GM21526 (cell line): ENCODE measurements at regions not wholly inside any gene's neighbourhood (a gene's known extent, or its start where the extent isn't known, plus 50 kb on each side); places are given as distances from the start of the nearest gene placed in this dataset.

Source experiments
- ATAC-seq: cut with Tn5 transposase; IDR thresholded peaks from one replicate; pipeline ENCODE4 v1.9.1; 2021; ENCODE audit warnings: moderate library complexity; ENCODE audit not compliant: unreplicated experiment, low FRiP score

DNA sequence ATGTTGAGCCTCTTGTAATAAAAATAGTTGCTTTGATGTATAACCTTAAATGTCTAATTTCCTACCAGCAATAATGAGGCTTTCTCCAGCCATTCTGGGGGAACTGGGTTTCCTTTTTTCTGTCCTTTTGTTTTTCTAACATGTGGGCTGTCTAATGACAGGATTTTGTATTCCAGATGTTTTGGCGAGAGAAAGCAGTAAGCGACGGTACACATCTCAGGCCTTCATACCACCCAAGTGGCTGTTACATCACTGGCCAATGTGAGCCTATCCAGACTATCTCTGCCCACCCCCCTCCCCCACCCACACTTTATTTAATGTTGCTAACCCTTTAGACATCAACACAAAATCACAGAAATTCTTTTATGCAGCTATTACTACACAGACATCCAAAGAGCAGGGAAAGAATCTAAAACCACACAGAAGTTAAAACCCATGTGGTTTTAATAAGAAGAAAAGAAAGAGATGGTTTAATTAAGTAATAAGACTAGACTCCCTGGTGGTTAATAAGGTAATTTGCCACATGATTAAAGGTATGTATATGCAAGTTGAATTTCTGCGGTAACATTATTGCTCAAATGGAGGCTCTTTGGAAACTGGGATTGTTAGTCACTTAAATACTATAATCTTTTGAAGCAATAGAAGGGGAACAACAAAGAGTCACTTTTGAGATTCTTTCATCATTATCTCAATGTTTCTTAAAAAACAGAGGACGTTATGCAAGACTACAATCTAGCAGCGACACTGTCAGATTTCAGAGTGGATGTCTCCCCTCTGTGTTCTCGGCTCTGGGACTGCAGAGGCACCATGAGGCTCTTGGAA lies 365.1 kb downstream of the ENC1 start:
- ATAC-seq, result no peak

DNA sequence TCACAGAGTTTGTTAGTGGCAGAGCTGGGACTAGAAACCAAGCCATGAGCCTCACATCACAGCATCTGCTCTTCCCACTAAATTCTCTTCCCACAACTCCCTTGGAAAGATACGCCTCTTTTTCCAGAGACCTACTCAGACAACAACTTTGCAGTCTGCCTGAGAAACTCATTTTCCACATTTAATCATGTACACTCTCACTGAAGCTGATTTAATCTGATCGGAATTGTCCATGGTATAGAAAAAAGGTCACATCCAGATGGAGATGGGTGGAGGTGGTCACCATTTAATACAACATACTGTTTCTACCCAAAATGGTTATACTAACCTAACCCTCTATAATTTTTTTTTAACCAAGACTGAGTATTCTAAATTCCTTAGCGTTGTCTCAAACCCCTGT lies 366.2 kb downstream of the ENC1 start:
- ATAC-seq, result no peak

DNA sequence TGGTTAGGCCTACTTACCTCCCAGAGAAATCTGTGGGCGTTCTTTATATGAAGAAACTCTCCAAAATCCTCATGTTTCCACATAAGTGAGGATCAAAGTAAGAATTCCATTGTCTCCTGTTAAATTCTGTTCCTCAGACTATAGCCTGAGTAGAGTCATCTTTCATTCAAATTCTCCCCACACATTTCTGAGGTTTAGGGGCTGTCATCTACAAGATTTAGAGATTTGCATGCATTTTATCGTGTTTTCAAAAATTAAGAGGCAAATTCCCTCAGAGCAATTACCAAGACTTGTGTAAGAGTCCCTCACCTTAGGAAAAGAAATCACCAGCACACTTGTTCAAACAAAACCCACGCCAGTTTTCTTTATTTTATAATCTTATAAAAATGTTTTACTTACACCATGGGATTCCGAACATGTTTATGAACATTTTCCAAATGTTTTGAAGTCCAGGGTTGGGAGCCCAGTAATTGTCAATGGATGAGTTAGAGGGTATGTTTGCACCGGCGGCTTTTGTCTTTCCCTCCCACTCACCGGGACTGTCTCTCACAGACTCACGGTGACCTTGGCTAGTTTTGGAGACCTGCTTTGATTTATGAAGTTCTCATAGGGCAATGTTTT lies 367.6 kb downstream of the ENC1 start:
- ATAC-seq, result no peak

DNA sequence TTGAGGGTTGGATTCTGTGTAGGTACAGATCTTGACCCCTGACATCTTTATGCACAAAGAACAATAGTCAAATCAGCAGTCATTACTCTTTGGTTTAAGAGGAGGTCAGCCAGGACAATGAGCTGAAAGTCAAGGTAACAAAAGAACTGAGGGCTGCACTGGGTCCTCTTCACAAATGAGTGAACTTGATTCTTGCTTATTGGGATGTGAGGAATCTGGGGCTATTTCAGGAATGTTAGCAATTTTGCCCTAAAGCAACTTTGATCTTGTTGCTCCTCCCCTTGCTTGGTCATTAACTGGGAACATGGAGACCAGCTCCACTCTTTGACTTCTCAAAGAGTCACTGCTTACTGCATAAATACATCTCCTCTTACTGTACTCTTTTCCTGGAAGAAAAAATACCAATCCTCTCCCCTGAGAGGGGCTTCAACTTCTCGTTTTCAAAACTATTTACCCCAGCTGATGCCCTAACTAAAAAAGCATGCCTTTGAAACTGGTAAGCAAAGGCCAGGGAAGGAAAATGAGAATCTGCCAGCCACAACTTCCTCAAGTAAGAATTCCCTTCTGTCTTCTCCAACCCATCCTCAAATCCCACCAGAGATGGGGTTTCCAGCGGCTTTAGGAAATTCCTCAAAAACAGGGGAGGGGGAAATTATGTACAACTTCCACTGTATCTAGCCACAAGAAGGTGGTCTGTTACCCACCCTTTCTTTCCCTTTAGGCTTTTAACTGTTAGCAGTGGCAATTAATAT lies 368.3 kb downstream of the ENC1 start:
- no peak for ATAC-seq

GRCh38 chr5:74268297-74268696 lies 372.2 kb downstream of the ENC1 start:
- no peak for ATAC-seq

DNA sequence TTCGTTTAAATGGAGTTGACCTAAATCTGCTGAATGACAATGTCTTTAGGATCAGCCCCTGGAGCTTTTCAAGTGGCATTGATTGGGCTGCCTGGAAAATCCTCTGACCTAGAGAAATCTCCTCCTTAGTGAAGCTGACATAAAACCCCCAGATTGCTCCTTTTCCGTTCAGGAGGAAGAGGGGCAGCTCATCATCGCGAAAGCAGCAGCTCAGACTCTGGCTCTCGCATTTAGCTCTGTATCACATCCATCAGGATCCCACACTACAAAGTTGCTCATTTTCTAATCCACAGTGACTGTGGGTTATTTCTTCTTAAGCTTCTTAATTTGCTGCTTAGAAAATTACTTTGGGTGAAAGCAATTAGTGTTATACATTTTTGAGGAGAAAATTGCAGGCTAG lies 373.7 kb downstream of the ENC1 start:
- no peak for ATAC-seq

GRCh38 chr5:74266132-74266531 lies 374.4 kb downstream of the ENC1 start:
- ATAC-seq, result no peak

DNA sequence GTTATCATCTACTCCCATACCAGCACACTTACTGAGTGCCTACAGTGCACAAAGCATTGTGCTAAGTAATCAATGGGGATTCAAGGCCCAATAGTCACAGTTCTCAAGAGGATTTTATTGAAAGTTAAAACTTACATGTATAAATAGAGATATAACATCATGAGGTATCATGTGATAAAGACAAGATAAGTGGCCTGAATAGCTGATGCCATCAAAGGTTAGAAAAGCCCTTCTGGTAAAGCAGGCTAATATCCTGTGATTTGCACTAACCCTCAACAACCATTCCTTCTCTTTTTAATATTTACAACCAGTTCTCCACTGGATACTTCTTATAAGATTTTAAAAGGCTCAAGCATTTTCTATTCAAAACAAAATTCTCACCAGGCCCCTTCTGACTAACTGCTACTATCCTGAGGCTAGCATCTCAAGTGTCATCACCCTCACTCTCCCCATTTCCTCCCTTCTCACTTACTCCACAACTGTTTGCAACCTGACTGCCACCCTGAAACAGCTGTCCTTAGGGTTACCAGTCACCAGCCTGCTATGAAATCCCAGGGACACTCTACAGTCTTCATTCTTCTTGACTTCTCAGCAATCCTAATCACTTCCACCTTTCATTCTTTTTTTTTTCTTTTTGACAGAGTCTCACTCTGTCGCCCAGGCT lies 377.9 kb downstream of the ENC1 start:
- no peak for ATAC-seq

DNA sequence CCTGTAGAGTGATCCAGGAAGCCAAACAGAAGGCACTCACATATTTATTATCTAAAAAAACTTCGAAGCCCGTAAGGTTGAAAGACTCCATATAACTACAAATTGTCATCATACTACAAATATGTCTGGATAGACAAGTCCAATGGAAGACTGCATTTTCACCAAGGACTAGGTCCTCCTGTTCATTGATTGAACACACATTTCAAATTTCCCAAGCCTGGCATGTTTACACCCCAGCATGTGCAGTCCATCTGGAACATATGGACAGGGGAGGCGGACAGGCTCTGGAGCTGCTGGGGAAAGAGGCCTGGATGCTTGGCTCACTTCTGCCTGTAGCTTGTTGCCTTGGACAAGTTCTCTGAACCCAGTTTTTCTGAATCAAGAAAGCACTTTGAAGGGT lies 378.7 kb downstream of the ENC1 start:
- no peak for ATAC-seq

DNA sequence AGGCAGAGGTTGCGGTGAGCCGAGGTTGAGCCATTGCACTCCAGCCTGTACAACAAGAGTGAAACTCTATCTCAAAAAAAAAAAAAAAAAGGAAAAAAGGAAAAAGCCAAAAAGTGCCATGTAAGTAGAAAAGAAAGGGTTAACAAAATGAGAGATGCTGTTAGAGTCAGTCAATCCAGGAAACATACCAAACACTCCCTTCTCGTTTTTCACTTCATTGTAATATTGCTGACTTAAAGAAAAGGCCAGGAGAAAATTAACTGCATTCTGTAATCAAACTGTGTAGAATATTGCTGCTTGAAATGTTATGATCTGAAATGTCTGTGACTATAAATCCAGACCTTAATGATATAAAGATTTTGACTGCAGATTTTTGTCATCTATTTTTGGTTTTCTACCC lies 379.1 kb downstream of the ENC1 start:
- ATAC-seq, result no peak

GRCh38 chr5:74259572-74259971 lies 381.0 kb downstream of the ENC1 start:
- ATAC-seq, result no peak

DNA sequence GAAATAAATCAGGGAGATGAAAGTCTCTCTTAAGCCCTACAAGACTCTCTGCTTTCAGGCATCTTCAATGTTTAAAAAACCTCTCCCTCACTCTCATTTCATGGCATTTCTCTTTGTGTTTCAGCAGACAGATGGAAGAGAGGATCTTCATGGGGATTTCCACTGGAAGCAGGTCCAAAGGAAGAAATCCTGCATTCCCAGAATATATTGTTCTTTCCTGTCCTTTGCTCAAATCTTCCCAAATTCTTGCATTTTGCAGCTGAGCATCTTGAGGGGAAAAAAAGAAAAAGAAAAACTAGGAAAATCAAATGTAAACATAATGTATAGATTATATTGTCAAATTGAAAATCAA lies 382.2 kb downstream of the ENC1 start:
- no peak for ATAC-seq

DNA sequence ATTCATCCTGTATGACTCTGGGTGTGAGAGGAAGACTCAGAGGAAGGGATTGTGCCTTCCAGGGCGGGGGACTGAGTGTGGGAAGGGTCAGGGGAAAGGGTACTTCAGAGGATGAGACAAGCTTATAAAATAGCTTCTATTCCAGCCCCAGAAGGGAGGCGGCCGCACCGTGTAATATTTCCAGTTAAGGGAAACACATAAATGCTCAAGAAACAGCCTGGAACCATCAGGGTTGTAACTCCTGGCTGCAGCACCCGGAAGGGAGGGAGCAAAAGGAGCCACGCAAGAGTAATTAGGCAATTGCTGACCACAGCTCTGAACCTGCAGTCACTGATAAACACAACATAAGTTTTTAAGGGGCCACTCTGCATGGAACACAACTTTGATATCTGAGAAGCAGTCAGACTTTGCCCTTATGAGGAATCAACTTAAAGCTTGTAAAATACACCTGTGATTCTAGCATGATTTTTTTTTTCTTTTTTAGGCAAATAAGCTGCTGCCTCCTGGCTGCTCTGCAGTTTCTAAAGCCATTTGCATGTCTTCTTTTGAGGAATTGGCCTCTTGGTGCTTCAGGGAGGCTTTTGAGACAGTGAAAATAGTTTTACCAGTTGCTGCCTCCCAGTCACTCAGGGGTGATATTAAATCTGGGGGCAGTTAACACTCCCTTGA lies 382.7 kb downstream of the ENC1 start:
- no peak for ATAC-seq

DNA sequence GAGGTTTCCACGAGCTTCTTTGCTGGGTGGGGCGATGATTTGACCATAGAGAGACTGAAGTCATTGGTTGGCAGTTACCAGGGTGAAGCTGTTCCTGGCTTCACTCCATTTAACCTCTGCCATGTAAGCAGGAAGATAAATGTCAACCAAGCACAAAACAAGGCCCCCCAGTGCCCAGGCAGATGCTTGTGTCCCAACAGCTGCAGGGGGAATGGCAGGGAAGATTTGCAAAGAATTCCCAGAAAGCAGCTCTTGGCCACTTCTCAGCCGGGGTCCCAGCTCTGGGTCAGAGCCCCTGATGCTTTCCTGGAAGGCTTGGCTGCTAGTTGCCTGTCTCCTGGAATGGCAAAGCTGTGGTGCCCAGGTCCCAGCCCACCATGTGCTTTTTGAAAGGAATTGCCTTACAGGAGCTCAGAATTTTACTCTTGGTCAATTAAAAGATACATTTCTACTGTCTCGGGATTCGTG lies 383.4 kb downstream of the ENC1 start:
- ATAC-seq, result no peak

GRCh38 chr5:74255692-74256392 lies 384.7 kb downstream of the ENC1 start:
- ATAC-seq, result no peak

GRCh38 chr5:74254257-74254656 lies 386.3 kb downstream of the ENC1 start:
- no peak for ATAC-seq

- ATAC-seq, result no peak
These were observed 388.5 kb downstream of the ENC1 start for GRCh38 chr5:74252044-74252443.

DNA sequence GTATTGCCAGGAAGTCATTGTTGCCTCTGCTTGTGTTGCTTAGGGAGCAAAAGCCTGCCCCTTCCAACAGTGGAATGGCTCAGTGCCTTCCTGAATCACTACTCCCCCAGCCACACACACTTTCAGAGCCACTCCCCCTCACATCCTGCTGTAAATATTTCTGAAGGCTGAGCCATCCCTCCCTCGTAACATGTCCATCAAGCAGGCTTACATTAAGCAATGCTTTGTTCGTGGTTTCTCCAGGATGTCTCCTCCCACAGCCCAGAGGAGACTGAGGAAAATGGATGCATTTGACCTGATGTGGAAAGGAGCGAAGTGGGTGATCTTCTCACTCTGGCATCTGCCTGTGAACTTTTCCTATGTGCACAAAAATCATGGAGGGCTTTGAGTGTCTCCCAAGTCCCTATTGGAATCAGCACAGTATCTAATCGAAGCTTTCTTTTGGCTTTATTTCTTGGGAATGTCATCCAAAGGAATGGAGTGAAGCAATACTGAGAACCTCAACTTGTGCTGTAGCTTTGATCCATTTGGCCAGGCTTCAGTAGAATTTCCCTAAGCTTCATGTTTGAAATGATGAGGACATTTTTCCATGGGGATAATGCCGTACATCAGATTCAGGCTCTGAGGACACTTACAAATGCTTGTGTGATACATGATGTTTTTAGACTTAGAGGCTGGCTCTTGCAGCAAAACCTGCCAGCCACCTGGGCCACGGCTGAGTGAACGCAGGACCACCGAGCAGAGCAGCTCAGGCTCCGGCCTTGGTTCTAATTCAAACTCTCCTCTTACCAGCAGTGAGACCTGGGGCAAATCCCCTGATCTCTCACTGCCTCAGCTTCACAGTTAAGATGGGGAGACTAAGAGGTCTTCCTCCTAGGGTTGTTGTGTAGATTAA lies 389.1 kb downstream of the ENC1 start:
- no peak for ATAC-seq
